ENCODE measurements at regions not wholly inside any gene's neighbourhood (a gene's known extent, or its start where the extent isn't known, plus 50 kb on each side); places are given as distances from the start of the nearest gene placed in this dataset.

GRCh38 chr5:159427180-159428012 is 97.1 kb upstream of the IL12B start:
- TF ChIP-seq TAF1 (IDR thresholded peaks at IDR 0.05; ENCODE audit: low read depth, low read length) (no peak), POLR2A (IDR thresholded peaks at IDR 0.05; ENCODE audit: low read depth, low read length) (no peak), POLR2AphosphoS5 (IDR thresholded peaks at IDR 0.05; ENCODE audit: low read depth, low read length) (no peak)
